Transverse colon (tissue), 4 donors: ENCODE measurements at regions not wholly inside any gene's neighbourhood (a gene's known extent, or its start where the extent isn't known, plus 50 kb on each side); places are given as distances from the start of the nearest gene placed in this dataset.

Experiments used
- DNase-seq: peaks from one replicate; pipeline ENCODE4 v3.0.0-alpha.2; 2019
- H3K27ac ChIP-seq, 4 donors: fragments of 200-600 bp; sonication (generic); 2 replicates each; pipeline ENCODE4 v1.5.1; 2016 to 2018; ENCODE audit warnings: inconsistent platforms in 4 of 4
- H3K27me3 ChIP-seq: fragments of 200-600 bp; sonication (generic); 2 replicates; pipeline ENCODE4 v1.5.1; 2017; ENCODE audit warnings: inconsistent platforms
- H3K36me3 ChIP-seq, 4 donors: fragments of 200-600 bp; sonication (generic); 2 replicates each; pipeline ENCODE4 v1.5.1; 2017 to 2019; ENCODE audit warnings: inconsistent platforms in 4 of 4
- H3K4me1 ChIP-seq, 4 donors: fragments of 200-600 bp; sonication (generic); 2 replicates each; pipeline ENCODE4 v1.5.1; 2017 to 2020; ENCODE audit warnings: inconsistent platforms in 4 of 4
- H3K4me3 ChIP-seq, 4 donors: fragments of 200-600 bp; sonication (generic); 1 replicate in 1 of 4; 2 replicates in 3 of 4; pipeline versions ENCODE4 v1.5.1 to v1.6.1; 2017 to 2019; ENCODE audit warnings: inconsistent platforms in 4 of 4
- H3K9me3 ChIP-seq, 2 donors: fragments of 200-600 bp; sonication (generic); 2 replicates each; pipeline ENCODE4 v1.5.1; 2017 to 2019; ENCODE audit warnings: inconsistent platforms in 2 of 2
- CTCF ChIP-seq, 5 experiments: fragments of 200-600 bp in 3 of 5; fragments of 450-650 bp in 2 of 5; sonication (generic) in 3 of 5; IDR thresholded peaks; 1 replicate in 2 of 5; 2 replicates in 3 of 5; pipeline ENCODE4 v1.5.1; 2016 to 2017; ENCODE audit warnings: antibody characterized with exemption in 5 of 5, inconsistent platforms in 3 of 5, mild to moderate bottlenecking in 2 of 5, moderate library complexity in 1 of 5
- EP300 ChIP-seq: sonication (generic); formaldehyde crosslinking; IDR thresholded peaks from one replicate; pipeline ENCODE4 v1.6.1; 2017; ENCODE audit warnings: antibody characterized with exemption, low read depth
- POLR2A ChIP-seq: fragments of 450-650 bp; IDR thresholded peaks from one replicate; pipeline ENCODE4 v1.6.1; 2016; ENCODE audit warnings: antibody characterized with exemption, mild to moderate bottlenecking, moderate library complexity
- POLR2AphosphoS5 ChIP-seq, 3 donors: sonication (generic); formaldehyde crosslinking; IDR thresholded peaks; one replicate each; pipeline ENCODE4 v1.6.1; 2016; ENCODE audit warnings: antibody characterized with exemption in 3 of 3
- WGBS, 2 donors: methylation state at CpG; one replicate each; pipeline ENCODE4 v1.1.5; 2018; ENCODE audit warnings: low coverage in 1 of 2; 5-methylcytosine and 5-hydroxymethylcytosine counted together
- in situ Hi-C, 4 donors: fragments of 200-750 bp; cut with MboI; loops; one replicate each; pipeline versions ENCODE4 v1.15.0 to v1.15.1; 2017; ENCODE audit warnings: low sequenced_read_pairs in 3 of 4, low pct_ligation_motif_present in 1 of 4, low pct_unique_long_range_greater_than_20kb in 1 of 4
- intact Hi-C: fragments of 100-400 bp; cut with DNase I; formaldehyde crosslinking; loops from one replicate; pipeline ENCODE4 v1.15.1; 2023; ENCODE audit warnings: low total_unique reads

GRCh38 chr11:28466506-28466905 is 358.3 kb downstream of the METTL15 start:
- DNase-seq, result no peak
- in situ Hi-C loops, result no loop called here
- H3K9me3 ChIP-seq, result no peaks in the 10 kb centered on the region
- no peak overlapping the region for H3K4me3 ChIP-seq
- TF ChIP-seq CTCF (IDR thresholded peaks at IDR 0.05) (no peak), EP300 (no peak), POLR2A (no peak), POLR2AphosphoS5 (IDR thresholded peaks at IDR 0.05) (no peak)
- no peaks in the 10 kb centered on the region for H3K4me1 ChIP-seq
- H3K27me3 ChIP-seq, result no peaks in the 10 kb centered on the region
- intact Hi-C loops, result no loop called here
- H3K36me3 ChIP-seq, result no peaks in the 10 kb centered on the region
- no peak overlapping the region for H3K27ac ChIP-seq
- 96% methylated on average over 4 to 7 of the region's 7 CpGs for WGBS, 2 donors

GRCh38 chr11:28464252-28464867 is 356.2 kb downstream of the METTL15 start:
- no peak for DNase-seq
- TF ChIP-seq POLR2AphosphoS5 (IDR thresholded peaks at IDR 0.05) (no peak), EP300 (no peak), CTCF (IDR thresholded peaks at IDR 0.05) (no peak), POLR2A (no peak)
- WGBS, 2 donors, result 0 to 44% methylated on average over 1 of the region's 1 CpG
- in situ Hi-C loops, result no loop called here
- intact Hi-C loops, result no loop called here
- no peak overlapping the region for H3K4me3 ChIP-seq
- no peaks in the 10 kb centered on the region for H3K9me3 ChIP-seq
- H3K36me3 ChIP-seq, result no peaks in the 10 kb centered on the region
- no peak overlapping the region for H3K27ac ChIP-seq
- no peaks in the 10 kb centered on the region for H3K27me3 ChIP-seq
- no peaks in the 10 kb centered on the region for H3K4me1 ChIP-seq

- no peak overlapping the region for H3K4me3 ChIP-seq
- DNase-seq, result no peak
- no peak overlapping the region for H3K27ac ChIP-seq
- no peaks in the 10 kb centered on the region for H3K9me3 ChIP-seq
- H3K27me3 ChIP-seq, result no peaks in the 10 kb centered on the region
- TF ChIP-seq CTCF (IDR thresholded peaks at IDR 0.05), result no peak
- in situ Hi-C loops (no loop called here), intact Hi-C loops (no loop called here)
- no peaks in the 10 kb centered on the region for H3K4me1 ChIP-seq
- 77 to 78% methylated on average over 3 to 4 of the region's 4 CpGs for WGBS, 2 donors
- no peaks in the 10 kb centered on the region for H3K36me3 ChIP-seq
Measured at GRCh38 chr11:28463826-28464225, 355.6 kb downstream of the METTL15 start.

- no peaks in the 10 kb centered on the region for H3K36me3 ChIP-seq
- intact Hi-C loops, result no loop called here
- in situ Hi-C loops, result no loop called here
- H3K4me3 ChIP-seq, result no peak overlapping the region
- TF ChIP-seq CTCF (IDR thresholded peaks at IDR 0.05), result no peak
- TF ChIP-seq POLR2A, result no peak
- TF ChIP-seq EP300, result no peak
- no peak for TF ChIP-seq POLR2AphosphoS5 (IDR thresholded peaks at IDR 0.05)
- H3K4me1 ChIP-seq, result no peaks in the 10 kb centered on the region
- no peaks in the 10 kb centered on the region for H3K27me3 ChIP-seq
- no peak for DNase-seq
- no peaks in the 10 kb centered on the region for H3K9me3 ChIP-seq
- no peak overlapping the region for H3K27ac ChIP-seq
- 73 to 88% methylated on average over 2 of the region's 2 CpGs for WGBS, 2 donors
Measured at GRCh38 chr11:28461846-28462245, 353.7 kb downstream of the METTL15 start.
